Neuronal stem cell (in vitro differentiated cells): ENCODE measurements at regions not wholly inside any gene's neighbourhood (a gene's known extent, or its start where the extent isn't known, plus 50 kb on each side); places are given as distances from the start of the nearest gene placed in this dataset.
A peak's percentile ranks its signal among the peaks of the same experiment; 100 is the strongest.

Source experiments
- DNase-seq: peaks from one replicate; pipeline ENCODE4 v3.0.0-alpha.2; 2013; ENCODE audit warnings: low spot score
- H2AFZ ChIP-seq: one replicate; pipeline ENCODE4 v1.6.1; 2013; ENCODE audit warnings: mild to moderate bottlenecking, low read length, inconsistent platforms
- H2AK5ac ChIP-seq: 2 replicates; pipeline ENCODE4 v1.6.1; 2013; ENCODE audit warnings: low read depth, mild to moderate bottlenecking, inconsistent platforms, low read length, moderate library complexity, mixed read lengths
- H2BK120ac ChIP-seq: 2 replicates; pipeline ENCODE4 v1.6.1; 2013; ENCODE audit warnings: low read depth, mild to moderate bottlenecking, inconsistent platforms, low read length, moderate library complexity, mixed read lengths
- H2BK12ac ChIP-seq: one replicate; pipeline ENCODE4 v1.6.1; 2013; ENCODE audit warnings: low read length, inconsistent platforms
- H2BK15ac ChIP-seq: 2 replicates; pipeline ENCODE4 v1.6.1; 2013; ENCODE audit warnings: mild to moderate bottlenecking, low read length, inconsistent platforms, mixed read lengths
- H2BK5ac ChIP-seq: one replicate; pipeline ENCODE4 v1.6.1; 2013; ENCODE audit warnings: inconsistent platforms, mild to moderate bottlenecking, low read length, moderate library complexity
- H3K14ac ChIP-seq: one replicate; pipeline ENCODE4 v1.6.1; 2013; ENCODE audit warnings: low read length, inconsistent platforms
- H3K18ac ChIP-seq: 2 replicates; pipeline ENCODE4 v1.6.1; 2013; ENCODE audit warnings: low read length, inconsistent platforms
- H3K23ac ChIP-seq: 2 replicates; pipeline ENCODE4 v1.6.1; 2013; ENCODE audit warnings: low read depth, mild to moderate bottlenecking, mixed read lengths, low read length, inconsistent platforms; ENCODE audit not compliant: poor library complexity
- H3K27ac ChIP-seq: replicated peaks from 3 replicates; pipeline ENCODE4 v1.5.1; 2013; ENCODE audit warnings: low read length, inconsistent platforms
- H3K27me3 ChIP-seq, 3 experiments: 2 replicates each; pipeline ENCODE4 v1.6.1; 2013; ENCODE audit warnings: low read length in 3 of 3, mild to moderate bottlenecking in 2 of 3, inconsistent platforms in 1 of 3, low read depth in 1 of 3, mixed read lengths in 1 of 3, moderate library complexity in 1 of 3; ENCODE audit not compliant: control insufficient read depth in 3 of 3, insufficient read depth in 3 of 3
- H3K36me3 ChIP-seq, 2 donors: replicated peaks in 1 of 2; 2 replicates each; pipeline ENCODE4 v1.6.1; 2013; ENCODE audit warnings: low read length in 2 of 2; ENCODE audit not compliant: control insufficient read depth in 2 of 2, insufficient read depth in 2 of 2
- H3K4ac ChIP-seq: 2 replicates; pipeline ENCODE4 v1.6.1; 2013; ENCODE audit warnings: inconsistent platforms, mild to moderate bottlenecking, low read length, moderate library complexity
- H3K4me1 ChIP-seq, 2 donors: 1 replicate in 1 of 2; 2 replicates in 1 of 2; pipeline ENCODE4 v1.6.1; 2013; ENCODE audit warnings: low read length in 2 of 2, low read depth in 1 of 2; ENCODE audit not compliant: control insufficient read depth in 2 of 2, insufficient read depth in 1 of 2
- H3K4me2 ChIP-seq: one replicate; pipeline ENCODE4 v1.6.1; 2013; ENCODE audit warnings: mild to moderate bottlenecking, low read length, inconsistent platforms; ENCODE audit not compliant: insufficient read depth, poor library complexity, severe bottlenecking
- H3K4me3 ChIP-seq, 2 donors: 2 replicates each; pipeline ENCODE4 v1.5.1; 2013; ENCODE audit warnings: low read length in 2 of 2, mild to moderate bottlenecking in 2 of 2, inconsistent platforms in 1 of 2, moderate library complexity in 1 of 2
- H3K79me1 ChIP-seq: one replicate; pipeline ENCODE4 v1.6.1; 2013; ENCODE audit warnings: low read depth, mild to moderate bottlenecking, inconsistent platforms, low read length, moderate library complexity
- H3K9ac ChIP-seq: one replicate; pipeline ENCODE4 v1.6.1; 2013; ENCODE audit warnings: mild to moderate bottlenecking, low read depth, low read length, inconsistent platforms; ENCODE audit not compliant: poor library complexity
- H3K9me3 ChIP-seq, 2 donors: replicated peaks in 1 of 2; 2 replicates each; pipeline versions ENCODE3 to v1.6.1; 2013; ENCODE audit warnings: low read length in 2 of 2, mild to moderate bottlenecking in 2 of 2, inconsistent platforms in 1 of 2, low read depth in 1 of 2, mixed read lengths in 1 of 2, moderate library complexity in 1 of 2; ENCODE audit not compliant: control insufficient read depth in 2 of 2, insufficient read depth in 1 of 2
- H4K8ac ChIP-seq: one replicate; pipeline ENCODE4 v1.6.1; 2013; ENCODE audit warnings: low read depth, mild to moderate bottlenecking, inconsistent platforms, low read length, moderate library complexity
- H4K91ac ChIP-seq: one replicate; pipeline ENCODE4 v1.6.1; 2013; ENCODE audit warnings: low read length, low read depth, mild to moderate bottlenecking, inconsistent platforms; ENCODE audit not compliant: poor library complexity
- WGBS, 2 donors: extraction: QIAGEN DNeasy Blood & Tissue Kit; methylation state at CpG; one replicate each; pipeline ENCODE4 v1.1.7; 2013; ENCODE audit warnings: missing lambda C conversion rate in 2 of 2, mixed read lengths in 1 of 2; ENCODE audit not compliant: insufficient read length in 2 of 2, insufficient replicate concordance in 1 of 2; ENCODE audit errors: extremely low coverage in 2 of 2; 5-methylcytosine and 5-hydroxymethylcytosine counted together

GRCh38 chr2:19732255-19732654 lies 169.5 kb downstream of the TTC32 start:
- Histone ChIP-seq H3K36me3 (no peaks in the 10 kb centered on the region), H3K9me3 (no peaks in the 10 kb centered on the region), H3K14ac (no peak overlapping the region), H3K79me1 (no peaks in the 10 kb centered on the region), H2AFZ (no peak overlapping the region), H2AK5ac (no peak overlapping the region), H3K18ac (no peak overlapping the region), H3K4me2 (no peak overlapping the region), H3K4ac (no peak overlapping the region), H2BK5ac (no peak overlapping the region), H2BK15ac (no peak overlapping the region), H2BK120ac (no peak overlapping the region), H4K8ac (no peak overlapping the region), H3K23ac (no peak overlapping the region), H3K4me1 (no peaks in the 10 kb centered on the region), H2BK12ac (no peak overlapping the region), H3K27me3 (peaks cover 0 to 6% (median 0%) of the 10 kb centered on the region in 3 experiments), H3K27ac (no peak overlapping the region), H3K4me3 (no peak overlapping the region), H3K9ac (no peak overlapping the region), H4K91ac (no peak overlapping the region)
- DNase-seq = no peak
- WGBS, 2 donors = no CpG with 5 or more reads among the region's 2 CpGs

DNA sequence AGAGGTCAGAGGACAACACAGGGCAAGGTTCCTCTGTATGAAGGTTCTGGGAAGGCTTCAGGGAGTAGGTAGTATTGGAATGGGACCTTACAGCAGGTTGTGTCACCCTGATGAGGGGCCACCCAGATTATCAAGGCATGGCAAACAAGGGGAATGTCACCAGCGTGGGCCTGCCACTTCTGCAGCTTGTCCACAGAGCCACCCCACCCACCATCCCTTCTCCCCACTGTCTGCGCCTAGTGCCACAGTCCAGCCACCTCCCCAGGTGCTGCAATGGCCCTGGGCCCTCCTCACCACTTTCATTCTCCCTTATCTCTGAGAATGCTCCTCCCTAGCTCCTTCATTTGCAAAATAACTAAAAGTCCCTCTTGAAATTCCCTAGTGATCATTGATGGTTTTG lies 170.3 kb downstream of the TTC32 start:
- Histone ChIP-seq H4K8ac (no peak overlapping the region), H3K9ac (no peak overlapping the region), H3K4ac (no peak overlapping the region), H3K18ac (peak overlapping the region; percentile 35), H3K4me1 (no peaks in the 10 kb centered on the region), H2BK120ac (no peak overlapping the region), H3K4me2 (no peak overlapping the region), H3K4me3 (no peak overlapping the region), H3K9me3 (no peaks in the 10 kb centered on the region), H2AFZ (no peak overlapping the region), H3K27me3 (peaks cover 0 to 6% (median 0%) of the 10 kb centered on the region in 3 experiments), H3K36me3 (no peaks in the 10 kb centered on the region), H2BK12ac (no peak overlapping the region), H4K91ac (no peak overlapping the region), H3K23ac (no peak overlapping the region), H3K27ac (no peak overlapping the region), H3K14ac (no peak overlapping the region), H2BK15ac (no peak overlapping the region), H2AK5ac (no peak overlapping the region), H3K79me1 (no peaks in the 10 kb centered on the region), H2BK5ac (no peak overlapping the region)
- no CpG with 5 or more reads among the region's 2 CpGs for WGBS, 2 donors
- DNase-seq = no peak

GRCh38 chr2:19731037-19731436 lies 170.7 kb downstream of the TTC32 start:
- Histone ChIP-seq H3K4me1 (no peaks in the 10 kb centered on the region), H2AFZ (no peak overlapping the region), H3K27ac (no peak overlapping the region), H3K4ac (no peak overlapping the region), H2BK120ac (no peak overlapping the region), H4K8ac (no peak overlapping the region), H3K27me3 (peaks cover 0 to 6% (median 0%) of the 10 kb centered on the region in 3 experiments), H3K18ac (no peak overlapping the region), H3K36me3 (no peaks in the 10 kb centered on the region), H2BK15ac (no peak overlapping the region), H2BK12ac (no peak overlapping the region), H3K14ac (no peak overlapping the region), H3K79me1 (no peaks in the 10 kb centered on the region), H3K4me3 (no peak overlapping the region), H3K9me3 (no peaks in the 10 kb centered on the region), H2AK5ac (no peak overlapping the region), H2BK5ac (no peak overlapping the region), H3K9ac (no peak overlapping the region), H3K4me2 (no peak overlapping the region), H3K23ac (no peak overlapping the region), H4K91ac (no peak overlapping the region)
- no peak for DNase-seq
- WGBS, 2 donors = no CpG with 5 or more reads among the region's 3 CpGs

GRCh38 chr2:19728125-19728524 lies 173.7 kb downstream of the TTC32 start:
- no CpG with 5 or more reads among the region's 8 CpGs for WGBS, 2 donors
- Histone ChIP-seq H2AFZ (no peak overlapping the region), H2BK5ac (no peak overlapping the region), H3K14ac (no peak overlapping the region), H3K18ac (no peak overlapping the region), H3K79me1 (no peaks in the 10 kb centered on the region), H2BK12ac (peak overlapping the region; percentile 44), H4K8ac (no peak overlapping the region), H3K23ac (no peak overlapping the region), H3K9ac (no peak overlapping the region), H2BK15ac (no peak overlapping the region), H2AK5ac (no peak overlapping the region), H3K4me1 (no peaks in the 10 kb centered on the region), H3K4ac (no peak overlapping the region), H3K27ac (no peak overlapping the region), H2BK120ac (no peak overlapping the region), H3K4me3 (no peak overlapping the region), H3K36me3 (no peaks in the 10 kb centered on the region), H3K9me3 (no peaks in the 10 kb centered on the region), H3K4me2 (no peak overlapping the region), H4K91ac (no peak overlapping the region), H3K27me3 (peaks cover 0 to 6% (median 0%) of the 10 kb centered on the region in 3 experiments)
- no peak for DNase-seq
